ENCODE measurements at regions not wholly inside any gene's neighbourhood (a gene's known extent, or its start where the extent isn't known, plus 50 kb on each side); places are given as distances from the start of the nearest gene placed in this dataset.

- DNase-seq (ENCODE audit: extremely low read depth, low read depth, low spot score) = no peak
Observed at GRCh38 chr10:78184851-78185692, 151.4 kb downstream of the RPS24 start.

GRCh38 chr10:78185693-78186055, 152.0 kb downstream of the RPS24 start:
- no peak for DNase-seq (ENCODE audit: extremely low read depth, low read depth, low spot score)

DNA sequence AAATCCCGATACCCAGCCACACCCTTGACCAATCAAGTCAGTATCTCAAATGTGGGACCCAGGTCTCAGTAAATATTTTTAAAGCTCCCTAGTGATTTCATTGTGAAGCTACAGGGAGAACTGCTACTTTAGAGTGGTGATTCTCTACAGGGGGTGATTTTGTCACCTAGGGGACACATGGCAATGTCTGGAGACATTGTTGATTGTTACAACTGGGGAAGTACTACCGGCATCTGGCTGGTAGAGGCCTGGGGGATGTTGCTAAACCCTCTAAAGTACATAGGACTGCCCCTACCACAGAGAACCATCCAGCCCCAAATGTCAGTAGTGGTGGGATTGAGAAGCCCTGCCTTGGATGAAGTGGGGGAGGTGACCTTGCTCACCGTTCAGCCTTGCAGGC, 152.9 kb downstream of the RPS24 start:
- DNase-seq (ENCODE audit: extremely low read depth, low read depth, low spot score) = no peak

DNA sequence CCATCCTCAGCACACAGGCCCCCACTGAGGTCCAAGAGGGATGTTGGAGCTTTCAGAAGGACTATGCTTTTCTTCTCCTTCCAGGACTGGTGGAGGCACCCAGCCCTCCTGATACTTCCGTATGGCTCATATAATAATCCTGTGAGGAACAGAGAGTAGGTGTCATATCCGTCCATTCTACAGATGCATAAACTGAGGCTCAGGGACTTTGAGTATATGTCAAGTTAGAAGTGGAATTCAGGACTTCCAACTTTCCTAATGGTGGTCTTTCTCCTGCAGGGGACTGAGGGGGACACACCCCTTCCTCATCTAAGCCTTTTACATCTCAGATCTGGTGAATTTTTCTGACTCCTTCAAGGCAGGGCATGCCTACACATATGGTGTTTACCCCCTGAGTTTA, 153.7 kb downstream of the RPS24 start:
- no peak for DNase-seq (ENCODE audit: extremely low read depth, low read depth, low spot score)

GRCh38 chr10:78188446-78188845, 154.8 kb downstream of the RPS24 start:
- no peak for DNase-seq (ENCODE audit: extremely low read depth, low read depth, low spot score)

- DNase-seq (ENCODE audit: extremely low read depth, low read depth, low spot score) = no peak
Observed at GRCh38 chr10:78190051-78190825, 156.6 kb downstream of the RPS24 start.

- DNase-seq (ENCODE audit: extremely low read depth, low read depth, low spot score) = no peak
Observed at GRCh38 chr10:78191301-78191700, 157.6 kb downstream of the RPS24 start.

- DNase-seq (ENCODE audit: extremely low read depth, low read depth, low spot score) = no peak
Observed at GRCh38 chr10:78193189-78193588, 159.5 kb downstream of the RPS24 start.

DNA sequence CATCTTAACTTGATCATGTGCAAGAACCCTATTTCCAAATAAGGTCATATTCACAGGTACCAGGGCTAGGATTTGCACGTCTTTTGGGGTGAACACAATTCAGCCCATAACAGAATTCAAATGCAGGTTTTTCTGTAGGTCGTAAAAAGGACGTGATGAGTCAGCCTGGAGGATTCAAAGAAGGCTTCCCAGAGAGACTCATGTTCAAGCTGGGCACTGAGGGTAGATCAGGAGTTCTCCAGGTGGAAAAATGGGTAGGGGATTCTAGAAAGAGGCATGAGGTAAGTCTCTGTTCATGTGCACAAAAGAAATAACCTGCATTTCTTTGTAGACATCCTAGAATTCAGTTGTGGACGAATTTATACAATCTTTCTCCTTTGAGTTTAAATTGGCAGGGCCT, 160.4 kb downstream of the RPS24 start:
- no peak for DNase-seq (ENCODE audit: extremely low read depth, low read depth, low spot score)

DNA sequence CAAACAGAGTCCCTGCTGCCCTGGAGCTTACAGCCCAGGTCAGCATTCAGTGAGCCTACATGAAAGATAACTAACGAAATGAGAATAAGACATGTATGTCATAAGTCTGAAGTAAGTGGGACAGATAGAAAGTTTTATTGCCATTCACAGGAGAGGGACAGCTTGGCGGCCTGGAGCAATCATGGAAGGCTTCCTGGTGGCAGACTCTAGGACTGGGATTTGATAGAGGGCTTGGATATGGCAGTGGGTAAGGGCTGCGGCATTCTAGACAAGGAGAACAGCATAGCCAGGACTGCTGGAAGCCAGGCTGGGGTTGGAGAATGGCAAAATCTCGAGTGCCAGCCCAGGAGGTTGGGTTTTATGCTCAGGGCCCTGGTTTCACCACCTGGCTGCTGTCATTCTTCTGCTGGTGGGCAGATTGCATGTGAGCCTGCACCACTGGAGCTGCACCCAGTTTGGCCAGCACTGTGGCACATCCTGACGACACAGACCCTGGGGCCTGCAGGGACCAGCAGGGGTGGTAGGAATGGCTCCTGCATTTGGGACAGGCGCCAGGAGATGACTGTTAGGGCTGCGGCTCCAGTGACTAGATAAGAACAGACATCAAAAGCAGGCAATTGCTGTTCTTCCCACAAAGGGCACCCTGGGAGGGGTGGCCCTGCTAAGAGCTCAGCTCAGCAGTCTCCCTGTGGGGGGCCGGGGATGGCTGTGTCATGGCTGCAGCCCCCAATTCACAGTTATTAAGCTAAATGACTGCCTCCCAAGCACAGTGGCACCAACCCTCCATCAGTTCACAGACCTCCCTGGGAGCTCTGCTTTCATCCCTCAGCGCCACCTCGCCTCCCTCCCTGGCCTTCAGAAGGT, 161.1 kb downstream of the RPS24 start:
- DNase-seq (ENCODE audit: extremely low read depth, low read depth, low spot score) = no peak

GRCh38 chr10:78196396-78196795, 162.7 kb downstream of the RPS24 start:
- no peak for DNase-seq (ENCODE audit: extremely low read depth, low read depth, low spot score)

DNA sequence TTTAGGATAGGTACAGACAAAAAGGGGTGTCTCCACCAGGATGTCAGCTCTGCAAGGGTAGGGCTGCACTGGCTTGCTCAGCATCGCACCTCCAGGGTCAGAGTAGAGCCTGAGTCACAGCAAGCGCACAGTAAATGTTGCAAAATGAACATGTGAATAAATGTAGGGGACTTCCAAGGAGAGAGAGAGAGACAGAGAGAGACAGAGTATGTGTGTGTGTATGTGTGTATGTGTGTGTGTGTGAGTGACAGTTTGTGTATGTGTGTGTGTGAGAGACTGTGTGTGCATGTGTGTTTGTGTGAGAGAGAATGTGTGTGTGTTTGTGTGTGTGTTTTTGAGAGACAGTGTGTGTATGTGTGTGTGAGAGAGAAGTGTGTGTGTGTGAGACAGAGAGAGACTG, 163.3 kb downstream of the RPS24 start:
- no peak for DNase-seq (ENCODE audit: extremely low read depth, low read depth, low spot score)

DNA sequence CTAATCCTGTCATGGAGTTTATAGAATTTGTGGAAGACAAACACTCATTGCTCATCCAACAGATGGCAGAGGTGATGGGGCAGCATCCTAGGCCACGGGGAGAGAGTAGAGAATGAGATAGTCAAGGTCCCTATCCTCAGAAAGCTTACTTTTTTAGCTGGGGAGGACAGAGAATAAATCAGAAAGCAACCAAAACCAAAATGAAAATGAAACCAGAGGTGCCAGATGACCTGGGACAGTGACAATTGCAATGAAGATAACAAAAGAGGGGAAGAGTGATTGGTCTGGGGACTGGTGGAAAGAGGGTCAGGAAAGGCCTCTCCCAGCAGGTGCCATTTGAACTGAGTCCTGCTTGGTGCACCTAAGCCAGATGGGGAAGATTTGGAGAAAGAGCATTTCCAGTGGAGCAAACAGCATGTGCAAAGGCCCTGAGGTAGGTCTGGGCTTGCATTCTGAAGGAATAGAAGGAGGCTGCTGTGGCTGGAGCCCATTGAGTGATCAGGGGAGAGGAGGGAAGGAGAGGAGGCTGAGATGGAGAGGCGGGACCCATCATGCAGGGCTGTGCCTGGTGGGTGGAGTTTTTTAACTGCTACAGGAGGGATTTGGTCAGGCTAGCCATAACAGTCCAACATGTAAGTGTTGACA, 164.1 kb downstream of the RPS24 start:
- no peak for DNase-seq (ENCODE audit: extremely low read depth, low read depth, low spot score)

DNA sequence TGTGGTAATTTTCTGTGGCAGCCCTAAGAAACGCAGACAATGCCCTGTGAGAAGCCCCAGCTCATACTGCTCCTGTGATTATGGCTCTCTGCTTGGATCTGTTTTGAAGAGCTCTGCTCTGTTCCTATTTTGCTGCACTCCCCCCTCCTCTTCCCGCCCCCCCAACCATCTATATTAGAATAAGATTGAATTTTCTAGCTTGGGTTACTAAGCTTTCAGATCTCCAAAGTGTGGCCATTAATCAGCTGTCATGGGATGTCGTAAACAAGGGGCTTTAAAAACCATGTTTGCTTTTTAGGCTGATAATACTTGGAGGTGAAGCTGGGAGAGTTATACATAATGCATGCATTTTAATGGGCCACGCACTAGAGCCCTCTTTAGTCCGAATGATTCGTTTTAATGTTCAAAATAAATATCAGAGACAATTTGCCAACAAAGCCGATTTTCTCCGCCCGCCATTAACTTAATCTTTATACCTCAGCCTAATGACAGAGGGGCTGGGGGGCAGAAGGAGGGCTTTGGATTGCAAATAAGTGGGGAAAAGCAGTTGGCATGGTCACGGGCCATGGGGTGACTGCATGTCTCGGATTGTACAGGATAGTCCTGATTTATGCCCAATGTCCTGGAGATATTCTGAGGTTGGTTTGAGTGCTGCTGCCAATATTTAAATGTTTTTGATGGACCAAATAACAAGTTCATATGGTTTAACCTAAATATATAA, 165.5 kb downstream of the RPS24 start:
- no peak for DNase-seq (ENCODE audit: extremely low read depth, low read depth, low spot score)

- DNase-seq (ENCODE audit: extremely low read depth, low read depth, low spot score) = no peak
Observed at GRCh38 chr10:78199759-78200158, 166.1 kb downstream of the RPS24 start.

- no peak for DNase-seq (ENCODE audit: extremely low read depth, low read depth, low spot score)
Observed at GRCh38 chr10:78200686-78201085, 167.0 kb downstream of the RPS24 start.

DNA sequence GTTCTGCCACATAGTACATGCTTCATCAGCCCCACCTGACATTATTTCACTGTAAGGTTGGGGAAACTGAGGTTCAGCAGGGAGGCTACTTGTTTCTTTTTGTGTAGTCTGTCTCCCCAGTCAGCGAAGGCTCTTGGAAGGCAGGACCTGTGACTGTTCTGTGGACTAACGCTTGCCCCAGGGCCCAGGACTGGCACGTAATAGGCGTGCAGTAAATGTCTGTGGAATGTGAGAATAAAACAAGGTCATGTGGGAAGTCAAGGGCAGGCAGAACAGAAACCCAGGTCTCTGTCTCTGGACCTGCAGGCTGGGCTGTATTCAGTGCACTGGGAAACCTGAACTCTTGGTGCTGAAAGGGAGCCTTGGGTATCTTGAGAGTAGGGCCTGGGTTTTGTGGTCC, 168.7 kb downstream of the RPS24 start:
- DNase-seq (ENCODE audit: extremely low read depth, low read depth, low spot score) = no peak

- DNase-seq (ENCODE audit: extremely low read depth, low read depth, low spot score) = no peak
Observed at GRCh38 chr10:78203915-78204818, 170.5 kb downstream of the RPS24 start.

DNA sequence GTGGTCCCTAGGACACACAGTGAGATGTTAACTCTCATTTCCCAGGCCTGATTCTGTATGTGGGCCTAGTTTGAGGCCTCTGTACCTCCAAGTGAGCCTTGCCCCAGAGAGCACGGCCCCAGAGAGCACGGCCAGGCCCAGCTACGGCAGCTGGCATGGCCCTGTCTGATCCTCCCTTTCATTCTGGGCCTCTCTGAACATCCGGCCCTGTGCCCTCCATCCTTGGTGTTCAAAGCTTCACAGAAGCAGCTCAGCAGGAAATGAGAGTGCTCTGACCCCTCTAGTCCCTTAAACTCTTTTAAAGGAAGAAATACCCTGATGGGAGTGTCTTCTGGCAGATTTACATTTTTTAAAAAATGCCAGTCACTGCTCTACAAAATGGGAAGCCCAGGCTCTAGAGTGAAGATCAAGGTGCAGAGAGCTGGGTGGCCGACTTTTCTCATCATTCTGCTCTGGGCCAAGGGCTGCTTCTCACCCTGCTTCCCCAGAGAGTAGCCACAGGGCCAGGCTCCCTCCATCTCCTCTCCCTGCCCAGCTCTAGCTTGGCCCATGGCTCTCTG, 171.9 kb downstream of the RPS24 start:
- DNase-seq (ENCODE audit: extremely low read depth, low read depth, low spot score) = no peak
